Left lung (tissue), 4 donors: ENCODE measurements at regions not wholly inside any gene's neighbourhood (a gene's known extent, or its start where the extent isn't known, plus 50 kb on each side); places are given as distances from the start of the nearest gene placed in this dataset.

Experiments used
- ATAC-seq: fragments of 200-7000 bp; cut with Tn5 transposase; one replicate; pipeline ENCODE4 v1.9.1; 2020; ENCODE audit warnings: moderate library complexity
- DNase-seq, 4 donors: peaks; one replicate each; pipeline ENCODE4 v3.0.0-alpha.2; 2013 to 2020
- H3K27ac ChIP-seq, 2 donors: fragments of 200-600 bp; sonication (generic) in 1 of 2; one replicate each; pipeline versions ENCODE4 v1.5.0 to v1.8.0; 2020 to 2021
- H3K27me3 ChIP-seq, 2 donors: fragments of 200-600 bp; sonication (generic) in 1 of 2; one replicate each; pipeline versions ENCODE4 v1.5.0 to v1.8.0; 2020 to 2021
- H3K36me3 ChIP-seq, 2 donors: fragments of 200-600 bp; sonication (generic) in 1 of 2; one replicate each; pipeline versions ENCODE4 v1.5.0 to v1.8.0; 2020 to 2021
- H3K4me1 ChIP-seq, 2 donors: fragments of 200-600 bp; one replicate each; pipeline ENCODE4 v1.8.0; 2021
- H3K4me3 ChIP-seq, 2 donors: fragments of 200-600 bp; sonication (generic) in 1 of 2; one replicate each; pipeline versions ENCODE4 v1.5.0 to v1.8.0; 2020 to 2021; ENCODE audit warnings: mild to moderate bottlenecking in 1 of 2
- H3K9me3 ChIP-seq, 2 donors: fragments of 200-600 bp; sonication (generic) in 1 of 2; one replicate each; pipeline versions ENCODE4 v1.5.0 to v1.8.0; 2020 to 2021
- CTCF ChIP-seq, 2 donors: fragments of 200-600 bp; sonication (generic) in 1 of 2; IDR thresholded peaks; one replicate each; pipeline versions ENCODE4 v1.5.0 to v1.8.0; 2021; ENCODE audit warnings: antibody characterized with exemption in 2 of 2
- intact Hi-C, 2 donors: fragments of 100-400 bp; cut with DNase I; formaldehyde crosslinking; loops; one replicate each; pipeline versions ENCODE4 v1.11.2 to v1.14.2; 2022
- donor health status: DM: no; HTN: yes; CAD: no.
- donor health status: DM: no; HTN: no; CAD: no.

GRCh38 chr5:123882319-123882964, 370.5 kb downstream of the CSNK1G3 start:
- peak; percentile 41 for ATAC-seq
- Histone ChIP-seq H3K4me3 (no peak overlapping the region), H3K27ac (no peak overlapping the region), H3K36me3 (no peaks in the 10 kb centered on the region), H3K9me3 (peaks cover 0 to 2% of the 10 kb centered on the region in 2 donors), H3K27me3 (no peaks in the 10 kb centered on the region), H3K4me1 (peaks cover 0 to 19% of the 10 kb centered on the region in 2 donors)
- no peak for DNase-seq
- no peak for TF ChIP-seq CTCF (IDR thresholded peaks at IDR 0.05)
- intact Hi-C loops = no loop called here

GRCh38 chr5:123881759-123882244, 369.8 kb downstream of the CSNK1G3 start:
- H3K36me3 ChIP-seq = no peaks in the 10 kb centered on the region

GRCh38 chr5:123880875-123881274, 368.9 kb downstream of the CSNK1G3 start:
- intact Hi-C loops = no loop called here

More at GRCh38 chr5:123881759-123882244, 369.8 kb downstream of the CSNK1G3 start:
- Histone ChIP-seq H3K4me1 (peaks cover 0 to 19% of the 10 kb centered on the region in 2 donors), H3K9me3 (peaks cover 0 to 2% of the 10 kb centered on the region in 2 donors), H3K4me3 (no peak overlapping the region), H3K27me3 (no peaks in the 10 kb centered on the region), H3K27ac (no peak overlapping the region)
- DNase-seq (no peak), ATAC-seq (peak; percentile 52)
- intact Hi-C loops = no loop called here
- no peak for TF ChIP-seq CTCF (IDR thresholded peaks at IDR 0.05)

GRCh38 chr5:123879071-123879470, 367.1 kb downstream of the CSNK1G3 start:
- H3K4me3 ChIP-seq = no peak overlapping the region

More at GRCh38 chr5:123880875-123881274, 368.9 kb downstream of the CSNK1G3 start:
- Histone ChIP-seq H3K4me1 (peaks cover 0 to 19% of the 10 kb centered on the region in 2 donors), H3K27ac (no peak overlapping the region), H3K27me3 (no peaks in the 10 kb centered on the region), H3K9me3 (peaks cover 0 to 2% of the 10 kb centered on the region in 2 donors), H3K36me3 (no peaks in the 10 kb centered on the region), H3K4me3 (no peak overlapping the region)
- no peak for TF ChIP-seq CTCF (IDR thresholded peaks at IDR 0.05)
- DNase-seq = no peak
- ATAC-seq = no peak

More at GRCh38 chr5:123879071-123879470, 367.1 kb downstream of the CSNK1G3 start:
- Histone ChIP-seq H3K27ac (no peak overlapping the region), H3K27me3 (no peaks in the 10 kb centered on the region), H3K4me1 (peaks cover 2 to 33% of the 10 kb centered on the region in 2 donors), H3K9me3 (no peaks in the 10 kb centered on the region), H3K36me3 (no peaks in the 10 kb centered on the region)
- no peak for DNase-seq
- ATAC-seq = no peak
- TF ChIP-seq CTCF (IDR thresholded peaks at IDR 0.05) = no peak
- intact Hi-C loops = no loop called here
